H54 (cell line): ENCODE measurements at regions not wholly inside any gene's neighbourhood (a gene's known extent, or its start where the extent isn't known, plus 50 kb on each side); places are given as distances from the start of the nearest gene placed in this dataset.
"Not testable (repeated sequence)": the region's sequence is repeated elsewhere in the genome, so short reads cannot be mapped to it uniquely, and the experiment has no call there.

Source experiments
- DNase-seq: peaks from one replicate; pipeline ENCODE4 v3.0.0; 2011; ENCODE audit warnings: low spot score, mixed read lengths; ENCODE audit not compliant: insufficient read length
- FAIRE-seq: peaks from 3 replicates; lab custom pipeline; 2011; peaks lifted over from hg19 to GRCh38; lab: Jason Lieb, UNC
- POLR2A ChIP-seq: IDR thresholded peaks from 2 replicates; pipeline ENCODE4 v1.6.1; 2011; ENCODE audit warnings: low read depth, mild to moderate bottlenecking, low read length

GRCh38 chr5:4023091-4023752 lies 427.6 kb downstream of the IRX1 start:
- no peak for FAIRE-seq

GRCh38 chr5:4023753-4024335 lies 428.2 kb downstream of the IRX1 start:
- no peak for FAIRE-seq
- DNase-seq, result no peak
- no peak for TF ChIP-seq POLR2A

More at GRCh38 chr5:4023091-4023752, 427.6 kb downstream of the IRX1 start:
- no peak for DNase-seq
- no peak for TF ChIP-seq POLR2A

- FAIRE-seq (no peak), DNase-seq (no peak)
- no peak for TF ChIP-seq POLR2A
Measured at GRCh38 chr5:4027088-4027734, 431.6 kb downstream of the IRX1 start.

GRCh38 chr5:4028384-4028783 lies 432.8 kb downstream of the IRX1 start:
- DNase-seq (no peak), FAIRE-seq (no peak)
- no peak for TF ChIP-seq POLR2A

GRCh38 chr5:4033546-4033945 lies 437.9 kb downstream of the IRX1 start:
- not testable (repeated sequence) for FAIRE-seq, DNase-seq

- DNase-seq, result no peak
- no peak for TF ChIP-seq POLR2A
- FAIRE-seq, result no peak
Measured at GRCh38 chr5:4036861-4037260, 441.2 kb downstream of the IRX1 start.

GRCh38 chr5:4038994-4039393 lies 443.4 kb downstream of the IRX1 start:
- FAIRE-seq (no peak), DNase-seq (no peak)
- no peak for TF ChIP-seq POLR2A

- no peak for TF ChIP-seq POLR2A
- no peak for DNase-seq
- FAIRE-seq, result no peak
Measured at GRCh38 chr5:4042311-4042710, 446.7 kb downstream of the IRX1 start.

GRCh38 chr5:4043135-4043534 lies 447.5 kb downstream of the IRX1 start:
- FAIRE-seq (no peak), DNase-seq (no peak)
- TF ChIP-seq POLR2A, result no peak

- no peak for DNase-seq
- no peak for FAIRE-seq
- TF ChIP-seq POLR2A, result no peak
Measured at GRCh38 chr5:4044881-4045280, 449.2 kb downstream of the IRX1 start.

GRCh38 chr5:4048398-4048797 lies 452.8 kb downstream of the IRX1 start:
- no peak for TF ChIP-seq POLR2A
- FAIRE-seq, result no peak

GRCh38 chr5:4050203-4050602 lies 454.6 kb downstream of the IRX1 start:
- DNase-seq (no peak), FAIRE-seq (no peak)
- no peak for TF ChIP-seq POLR2A

More at GRCh38 chr5:4048398-4048797, 452.8 kb downstream of the IRX1 start:
- DNase-seq, result no peak

GRCh38 chr5:4053136-4053535 lies 457.5 kb downstream of the IRX1 start:
- no peak for FAIRE-seq
- no peak for DNase-seq
- no peak for TF ChIP-seq POLR2A

- DNase-seq (no peak), FAIRE-seq (no peak)
- no peak for TF ChIP-seq POLR2A
Measured at GRCh38 chr5:4054092-4054491, 458.5 kb downstream of the IRX1 start.

- no peak for FAIRE-seq
- no peak for DNase-seq
- TF ChIP-seq POLR2A, result no peak
Measured at GRCh38 chr5:4058899-4059298, 463.3 kb downstream of the IRX1 start.
